NCI-H460 (cell line): ENCODE measurements at regions not wholly inside any gene's neighbourhood (a gene's known extent, or its start where the extent isn't known, plus 50 kb on each side); places are given as distances from the start of the nearest gene placed in this dataset.

Experiments
- DNase-seq: peaks from one replicate; pipeline ENCODE4 v3.0.0-alpha.2; 2016; ENCODE audit warnings: low read depth; ENCODE audit errors: extremely low read depth

DNA sequence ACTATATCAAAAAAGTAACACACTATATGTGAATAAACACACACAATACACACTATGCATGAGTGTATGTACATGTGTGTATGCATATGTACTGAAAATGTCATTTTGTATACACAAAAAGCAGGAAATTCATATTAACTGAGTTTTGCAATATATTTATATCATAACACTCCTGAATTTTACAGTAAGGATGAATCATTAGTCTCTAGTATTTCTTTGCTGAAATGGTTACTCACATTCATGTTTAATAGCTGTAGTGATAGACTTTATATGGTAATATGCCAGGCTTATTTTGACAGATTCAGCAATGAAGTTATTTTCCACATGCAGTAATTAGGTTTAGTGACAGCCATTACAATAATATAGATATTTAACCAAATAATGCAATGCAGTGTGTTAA lies 1216.2 kb upstream of the CITED2 start:
- DNase-seq, result no peak

DNA sequence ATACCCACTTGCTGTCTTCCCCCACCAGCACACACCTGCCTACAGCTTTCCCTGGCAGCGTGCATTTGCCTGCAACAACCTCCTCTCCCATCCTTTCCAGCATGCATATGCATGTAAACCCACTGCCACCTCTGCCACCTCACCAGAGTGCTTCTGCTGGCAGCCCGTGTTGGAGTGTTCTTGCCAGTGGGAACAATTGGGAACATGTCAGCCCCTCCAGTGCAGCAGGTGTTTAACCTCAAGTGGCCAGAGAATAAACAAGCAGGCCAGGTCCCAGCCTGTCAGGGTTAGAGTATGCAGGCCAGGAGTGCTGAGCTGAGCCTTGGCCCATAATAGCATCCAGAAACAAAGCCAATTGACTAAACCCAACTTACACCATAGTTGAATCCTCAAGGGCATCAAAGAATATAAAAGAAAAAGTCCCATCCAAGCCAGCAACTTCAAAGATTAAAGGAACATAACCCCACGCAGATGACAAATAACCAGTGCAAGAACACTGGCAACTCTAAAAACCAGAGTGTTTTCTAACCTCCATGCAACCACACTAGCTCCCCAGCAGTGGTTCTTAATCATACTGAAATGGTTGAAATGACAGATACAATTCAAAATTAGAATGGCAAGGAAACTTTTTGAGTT lies 1212.1 kb upstream of the CITED2 start:
- DNase-seq, result no peak

DNA sequence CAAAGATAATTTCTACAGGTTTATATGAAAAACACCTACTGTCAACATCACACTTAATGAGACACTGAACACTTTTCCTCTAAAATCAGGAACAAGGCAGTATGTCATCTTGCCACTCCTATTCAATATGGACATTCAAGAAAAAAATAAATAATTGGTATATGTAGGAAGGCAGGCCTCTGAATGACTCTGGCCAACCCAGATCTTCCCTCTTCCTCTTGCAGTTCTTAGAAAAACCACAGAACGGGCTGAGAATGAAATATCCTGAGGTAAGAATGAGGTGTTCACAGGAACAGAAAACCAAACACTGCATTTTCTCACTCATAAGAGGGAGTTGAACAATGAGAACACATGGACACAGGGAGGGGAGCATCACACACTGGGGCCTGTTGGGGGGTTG lies 1207.2 kb upstream of the CITED2 start:
- DNase-seq, result no peak

DNA sequence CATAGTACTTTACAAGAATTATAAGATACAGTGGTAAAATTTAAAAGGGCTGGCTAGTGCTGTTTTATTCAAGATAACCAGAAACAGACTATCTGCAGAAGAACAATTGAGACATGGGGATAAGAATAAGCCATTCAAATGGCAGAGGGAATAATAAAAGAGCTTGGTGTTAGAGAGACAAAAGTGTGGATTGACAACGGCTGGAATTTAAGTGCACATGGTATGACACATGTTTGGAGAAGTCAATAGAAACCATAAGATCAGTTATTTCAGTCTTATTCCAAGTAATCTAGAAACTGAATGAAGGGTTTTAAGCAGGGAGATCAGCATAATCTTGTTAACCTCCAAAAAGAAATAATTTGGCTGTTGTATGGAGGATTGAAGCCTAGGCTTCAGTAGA lies 1205.5 kb upstream of the CITED2 start:
- no peak for DNase-seq

DNA sequence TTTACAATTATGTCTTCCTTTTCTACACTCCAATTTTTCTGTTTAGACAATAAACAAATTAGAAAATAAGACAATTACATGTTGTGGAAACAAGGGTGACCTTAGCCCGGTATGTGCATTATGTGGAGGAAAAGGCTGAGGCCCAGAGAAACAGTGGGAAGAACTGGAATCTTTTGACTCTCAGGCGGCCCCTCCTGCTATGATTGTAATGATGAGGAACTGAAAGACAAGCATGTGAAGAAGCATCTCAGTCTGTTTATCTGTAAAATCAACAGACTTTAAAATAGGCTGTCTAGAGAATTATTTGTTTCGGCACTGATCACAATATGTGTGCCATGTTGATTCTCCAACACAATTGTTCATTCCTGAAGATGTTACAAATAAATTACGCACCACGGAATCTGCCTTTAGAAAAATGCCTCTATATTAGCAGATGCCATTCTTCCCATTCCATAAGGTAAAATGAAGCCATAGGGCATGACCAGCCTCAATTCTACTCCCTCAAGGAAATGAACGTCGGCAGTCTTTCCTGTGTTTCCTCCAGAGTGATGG lies 1201.6 kb upstream of the CITED2 start:
- no peak for DNase-seq

DNA sequence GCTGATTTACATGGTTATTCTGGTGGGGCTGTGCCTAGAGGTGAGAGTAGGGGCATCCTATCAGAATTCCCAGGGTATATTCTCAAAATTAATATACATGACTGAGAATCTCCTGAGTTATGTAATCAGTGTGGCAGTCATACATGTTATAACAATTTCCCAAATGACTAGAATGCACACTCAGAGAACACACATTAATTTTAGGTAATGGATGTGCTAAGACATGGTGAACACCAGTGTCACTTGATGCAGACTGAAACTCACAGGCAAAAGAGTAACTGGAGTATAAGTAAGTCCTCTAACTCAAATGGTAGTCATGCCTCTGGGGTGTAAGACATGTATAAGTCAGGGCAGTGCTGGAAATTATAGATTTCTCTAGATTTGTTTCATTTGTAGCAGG lies 1198.4 kb upstream of the CITED2 start:
- no peak for DNase-seq

DNA sequence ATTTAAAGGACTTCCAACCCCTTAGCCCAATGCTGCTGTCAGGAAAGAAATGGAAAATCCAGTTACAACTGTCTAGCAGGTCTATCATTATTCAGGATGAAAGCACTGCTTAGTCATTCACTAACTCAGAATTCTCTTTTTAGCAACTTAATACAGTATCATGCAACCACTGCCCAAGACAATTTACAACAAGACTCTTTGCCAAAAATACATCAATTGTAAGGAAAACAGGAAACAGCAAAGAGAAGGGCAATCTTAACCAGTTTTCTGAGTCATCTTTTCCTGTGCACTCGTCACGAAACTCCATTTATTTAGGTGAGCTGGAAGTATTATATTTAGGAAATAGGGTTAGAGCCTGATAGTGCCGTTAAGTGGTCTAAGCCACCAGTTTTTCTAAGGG lies 1197.7 kb upstream of the CITED2 start:
- no peak for DNase-seq

DNA sequence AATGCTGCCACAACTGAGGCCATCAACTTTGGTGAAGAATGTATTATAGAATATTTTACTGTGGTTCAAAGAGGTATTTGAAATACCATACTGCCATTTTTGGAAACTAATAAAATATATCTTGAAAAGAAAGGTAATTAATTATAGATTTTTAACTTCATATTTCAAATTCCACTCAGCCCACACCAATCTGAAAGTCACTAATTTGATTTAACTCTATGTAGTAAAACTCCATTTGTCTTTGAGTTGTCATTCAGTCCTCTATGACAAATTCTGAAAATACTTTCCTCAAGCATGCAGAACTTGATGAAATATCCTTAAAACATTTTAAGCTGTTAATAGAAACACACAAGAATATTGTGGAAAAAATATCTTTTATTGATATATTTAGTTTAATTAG lies 1196.7 kb upstream of the CITED2 start:
- DNase-seq, result no peak

DNA sequence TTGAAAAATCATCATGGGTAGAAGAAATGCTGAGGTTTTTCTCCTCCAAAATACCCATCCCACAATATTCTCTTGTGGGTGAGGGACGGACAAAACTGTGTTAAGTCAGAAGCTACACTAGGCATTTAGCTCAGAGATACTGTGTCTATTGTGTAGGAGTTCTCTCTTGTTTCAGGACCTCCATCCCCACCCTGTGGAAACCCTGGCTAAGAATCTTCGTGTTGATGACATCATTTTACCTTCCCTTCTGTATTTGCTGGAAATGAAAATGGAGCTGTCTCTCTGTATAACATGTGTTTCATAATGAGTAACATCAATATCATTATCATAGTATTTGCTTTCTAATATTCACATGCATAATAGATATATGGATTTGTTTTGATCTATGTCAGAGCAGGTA lies 1193.0 kb upstream of the CITED2 start:
- no peak for DNase-seq

DNA sequence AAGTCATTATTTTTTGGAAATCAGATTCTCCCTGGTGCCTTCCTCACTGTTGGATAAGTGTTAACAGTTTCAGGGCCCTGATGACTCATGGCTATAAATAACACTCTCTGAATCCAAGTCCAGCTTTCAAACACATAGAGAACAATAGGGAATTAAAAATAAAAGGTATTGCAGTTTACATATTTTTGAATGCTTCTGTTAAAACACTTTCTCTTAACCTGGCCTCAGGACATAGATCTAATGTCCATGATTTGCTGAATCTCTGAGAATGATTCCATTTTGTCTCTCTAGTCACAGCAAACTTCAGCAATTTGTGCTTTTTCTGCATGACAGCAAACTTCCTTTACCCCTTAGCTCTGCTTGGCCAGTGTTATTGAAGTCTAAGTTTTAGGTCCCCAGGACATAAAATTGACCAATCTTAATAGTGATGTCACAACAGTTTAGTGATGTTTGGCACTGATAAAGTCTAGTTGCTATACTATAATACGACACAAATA lies 1192.4 kb upstream of the CITED2 start:
- DNase-seq, result no peak

DNA sequence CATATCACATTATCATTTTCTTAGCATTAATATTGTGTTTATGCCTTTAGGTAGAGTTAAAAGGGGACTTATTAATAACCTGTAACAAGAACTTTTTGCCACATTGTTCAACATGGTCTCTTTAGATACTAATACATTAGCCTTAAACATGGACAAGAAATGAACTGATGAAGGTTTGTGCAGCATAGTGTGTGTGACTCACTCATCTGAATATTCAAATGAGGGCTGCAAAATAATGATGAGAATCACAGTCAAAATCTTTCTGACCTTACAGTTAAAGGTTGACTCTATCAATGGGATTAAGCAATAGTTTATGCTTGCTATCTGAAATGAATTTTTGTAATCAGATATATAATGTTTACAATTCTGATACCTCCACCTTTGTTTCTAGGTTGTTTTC lies 1189.3 kb upstream of the CITED2 start:
- DNase-seq, result no peak

DNA sequence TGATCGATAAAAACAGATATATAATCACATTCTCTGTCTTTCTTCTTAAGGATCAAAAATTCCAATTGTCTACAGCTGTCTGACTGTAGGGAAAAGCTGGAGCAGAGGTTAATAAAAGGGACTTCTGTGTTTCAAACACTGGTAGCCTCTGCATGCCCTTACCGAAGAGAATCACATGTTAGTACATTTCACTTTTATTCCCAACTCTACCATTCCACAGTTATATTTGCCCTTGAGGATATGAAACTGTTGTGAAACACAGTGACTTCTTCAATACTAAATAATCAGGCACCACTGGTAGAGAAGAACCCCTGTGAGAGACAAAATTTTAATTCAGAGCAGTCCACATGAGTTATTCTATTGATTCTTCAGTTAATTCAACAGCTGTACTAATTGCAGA lies 1187.3 kb upstream of the CITED2 start:
- no peak for DNase-seq

DNA sequence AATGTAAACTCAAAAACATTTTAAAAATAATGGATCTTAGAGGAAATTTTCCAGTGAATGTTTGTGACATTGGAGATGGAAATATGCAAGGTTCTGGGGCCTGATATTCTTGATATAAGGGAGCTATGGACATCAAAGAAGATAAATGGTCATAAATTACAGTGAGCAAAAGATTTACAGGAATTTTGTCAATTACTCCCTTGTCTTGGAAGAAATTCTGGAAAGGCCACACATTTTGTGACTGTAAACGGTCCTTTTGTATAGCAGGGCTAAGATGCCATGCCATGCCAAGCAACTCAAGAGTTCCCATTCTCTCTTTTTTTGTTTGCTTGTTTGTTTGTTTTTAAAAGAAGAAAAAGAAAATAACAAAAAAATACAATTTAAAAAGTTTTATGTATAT lies 1186.2 kb upstream of the CITED2 start:
- no peak for DNase-seq

DNA sequence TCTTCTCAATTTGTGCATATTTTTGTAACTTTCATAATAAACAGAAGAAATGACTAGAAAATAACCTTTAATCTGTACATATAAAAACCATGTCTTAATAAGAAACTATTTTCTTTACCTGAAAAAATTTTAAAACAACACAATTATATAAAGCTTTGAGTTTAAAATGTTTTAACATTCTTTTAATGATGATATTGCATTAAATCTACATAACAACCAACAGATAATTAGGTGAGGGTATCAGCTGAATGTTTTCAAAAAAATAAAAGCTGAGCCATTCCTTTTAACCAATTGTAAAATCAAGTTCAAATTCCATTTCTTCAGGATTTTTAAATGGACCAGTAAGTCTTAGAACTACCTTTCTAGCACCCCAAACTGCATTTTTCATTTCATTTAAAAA lies 1185.0 kb upstream of the CITED2 start:
- DNase-seq, result no peak

DNA sequence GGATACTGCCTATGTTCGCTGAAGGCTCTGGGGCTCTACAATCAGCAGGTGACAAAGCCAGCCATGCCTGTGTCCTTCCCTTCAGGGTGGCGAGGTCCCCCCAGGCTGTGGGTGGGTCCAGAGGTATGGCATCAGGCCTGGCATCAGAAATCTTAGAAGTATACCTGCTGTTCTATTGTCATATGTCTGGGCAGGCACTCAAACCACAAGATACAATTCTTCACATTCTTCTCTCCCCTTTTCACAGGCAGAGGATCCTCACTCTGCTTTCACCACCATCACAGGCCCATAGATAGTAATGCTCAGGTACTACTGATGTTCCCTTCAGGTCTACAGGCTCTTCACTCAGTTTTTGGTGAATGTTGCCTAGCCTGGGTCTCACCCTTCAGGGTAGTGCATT lies 1180.0 kb upstream of the CITED2 start:
- no peak for DNase-seq

DNA sequence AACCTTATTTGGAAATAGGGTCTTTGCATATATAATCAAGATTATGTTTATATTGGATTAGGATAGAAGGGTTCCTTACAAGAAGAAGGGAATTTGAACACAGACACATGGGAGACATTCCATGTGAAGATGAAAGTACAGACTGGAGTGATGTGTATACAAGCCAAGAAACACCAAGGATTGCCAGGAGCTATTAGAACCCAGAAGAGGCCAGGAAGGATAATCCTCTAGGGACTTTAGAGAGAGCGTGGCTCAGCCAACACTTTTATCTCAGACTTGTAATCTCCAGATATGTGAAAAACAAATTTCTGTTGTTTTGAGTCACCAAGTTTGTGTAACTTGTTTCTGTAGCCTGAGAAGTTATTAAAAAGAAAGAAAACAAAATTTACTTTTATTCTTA lies 1173.9 kb upstream of the CITED2 start:
- no peak for DNase-seq

DNA sequence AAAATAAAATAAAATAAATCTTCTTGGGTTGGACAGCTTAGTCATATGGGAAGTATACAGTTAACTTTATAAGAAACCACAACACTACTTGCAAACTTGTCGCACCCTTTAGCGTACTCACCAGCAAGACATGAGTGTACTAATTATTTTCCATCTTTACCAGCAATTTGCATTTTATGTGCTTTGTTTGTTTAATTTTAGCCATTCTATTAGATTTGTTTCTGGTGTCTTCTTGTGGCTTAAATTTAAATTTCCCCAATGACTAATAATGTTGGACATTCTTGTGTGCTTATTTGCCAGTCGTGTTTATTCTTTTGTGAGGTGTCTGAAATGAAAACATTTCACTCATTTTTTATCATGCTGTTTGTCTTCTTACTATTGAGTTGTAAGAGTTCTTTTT lies 1172.2 kb upstream of the CITED2 start:
- DNase-seq, result no peak

DNA sequence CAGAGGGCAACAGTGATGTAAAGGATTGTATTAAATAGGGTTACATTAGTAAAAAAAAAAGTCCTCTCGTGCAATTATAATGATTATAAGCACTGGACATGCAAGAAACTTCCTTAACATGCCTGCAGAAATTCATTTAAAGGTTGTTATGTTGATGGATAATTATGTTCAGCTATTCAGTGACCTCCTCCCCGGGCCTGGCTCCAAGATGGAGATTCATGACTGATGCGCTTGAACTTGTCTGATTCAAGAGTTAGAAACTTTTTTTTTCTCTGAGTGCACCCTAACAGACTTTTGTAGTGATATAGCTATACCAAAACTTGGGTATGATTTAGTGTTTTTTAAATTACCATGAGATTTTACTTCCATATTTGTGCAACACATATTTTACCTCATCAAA lies 1170.0 kb upstream of the CITED2 start:
- no peak for DNase-seq

DNA sequence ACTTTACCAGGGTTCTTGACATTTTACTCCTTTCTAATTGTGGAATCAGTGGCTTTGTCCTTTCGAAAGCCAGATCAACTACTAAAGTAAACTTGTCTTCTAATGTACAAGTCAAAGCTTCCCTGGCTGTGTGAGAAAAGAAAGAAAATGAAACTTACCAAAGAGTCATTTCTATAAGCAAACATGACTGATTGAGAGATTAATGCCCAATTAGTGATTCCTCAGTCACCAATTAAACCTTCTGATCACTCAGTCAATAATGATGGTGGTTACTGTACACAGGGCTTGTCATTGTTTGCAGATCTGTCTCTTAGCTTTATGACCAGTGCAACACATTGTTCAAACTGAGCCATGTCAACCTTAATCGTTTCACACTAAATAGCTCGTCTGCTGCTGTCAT lies 1168.4 kb upstream of the CITED2 start:
- no peak for DNase-seq

DNA sequence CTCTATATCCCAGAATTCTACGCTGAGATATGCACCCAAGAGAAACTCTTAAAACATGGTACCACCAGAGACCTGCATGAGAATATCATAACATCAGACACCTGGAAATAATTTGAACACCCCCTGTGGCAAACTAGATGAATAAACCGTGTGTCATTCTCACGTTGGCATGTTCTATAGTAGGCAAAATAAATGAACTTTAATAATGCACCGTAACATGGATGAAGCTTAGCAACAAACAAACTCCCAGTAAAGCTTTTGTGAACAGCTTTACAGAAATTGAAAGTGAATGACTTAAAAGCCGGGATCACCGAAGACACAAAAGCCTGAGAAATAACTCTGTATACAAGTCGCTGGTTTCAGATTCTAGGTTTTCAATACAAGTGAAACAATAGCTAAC lies 1166.8 kb upstream of the CITED2 start:
- DNase-seq, result no peak

DNA sequence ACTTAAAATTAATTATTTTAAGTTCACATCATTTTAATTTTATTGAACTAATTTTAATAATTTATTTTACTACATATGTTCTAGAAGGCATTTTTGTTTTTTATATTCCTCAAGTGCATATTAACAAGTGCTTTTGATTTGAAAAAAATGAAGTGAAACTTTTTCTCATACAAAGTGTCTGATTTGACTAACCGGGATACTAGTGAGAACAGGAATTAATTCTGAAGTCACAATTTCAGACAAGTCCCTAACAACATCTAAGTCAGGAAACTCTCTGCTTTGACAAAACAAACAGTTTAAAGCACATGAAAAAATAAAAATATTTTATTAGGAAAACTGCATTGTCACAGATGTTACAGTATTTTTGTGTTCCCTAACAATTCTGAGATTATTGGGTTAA lies 1166.3 kb upstream of the CITED2 start:
- no peak for DNase-seq

DNA sequence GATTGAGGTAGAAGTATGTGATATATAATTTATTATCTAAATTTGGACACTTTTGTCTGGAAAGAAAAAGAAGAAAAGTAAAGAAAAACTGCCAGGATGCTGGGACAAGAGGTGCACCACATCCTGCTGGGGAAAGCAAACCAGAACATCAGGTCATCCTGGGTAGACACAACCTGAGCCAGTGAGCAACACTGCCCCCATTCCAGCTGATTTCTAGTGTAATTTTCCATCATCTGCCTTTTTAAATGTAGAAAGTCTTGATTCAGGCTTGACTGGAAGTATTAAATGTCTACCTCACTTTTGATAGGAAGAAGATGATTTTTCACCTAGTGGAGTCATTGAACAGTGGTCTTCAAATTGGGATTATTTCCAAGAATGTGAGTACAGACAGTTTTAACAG lies 1164.5 kb upstream of the CITED2 start:
- DNase-seq, result no peak
